HL-60 (cell line): ENCODE measurements at regions not wholly inside any gene's neighbourhood (a gene's known extent, or its start where the extent isn't known, plus 50 kb on each side); places are given as distances from the start of the nearest gene placed in this dataset.

ENCODE experiments used
- CTCF ChIP-seq: IDR thresholded peaks from one replicate; pipeline ENCODE4 v1.5.1; 2011; ENCODE audit warnings: low read length, control low read depth, inconsistent platforms; ENCODE audit not compliant: insufficient read depth
- GABPA ChIP-seq: IDR thresholded peaks from 2 replicates; pipeline ENCODE4 v1.6.1; 2012; ENCODE audit warnings: low read depth
- POLR2AphosphoS5 ChIP-seq: IDR thresholded peaks from 2 replicates; pipeline ENCODE4 v1.6.1; 2012; ENCODE audit warnings: low read depth
- SPI1 ChIP-seq: IDR thresholded peaks from 2 replicates; pipeline ENCODE4 v1.6.1; 2012; ENCODE audit warnings: low read depth, mild to moderate bottlenecking, borderline replicate concordance

- no peak for TF ChIP-seq CTCF
- TF ChIP-seq POLR2AphosphoS5 = no peak
- no peak for TF ChIP-seq GABPA
- TF ChIP-seq SPI1 = no peak
Measured at GRCh38 chr9:23522952-23523351, 303.1 kb downstream of the ELAVL2 start.
